ENCODE measurements at regions not wholly inside any gene's neighbourhood (a gene's known extent, or its start where the extent isn't known, plus 50 kb on each side); places are given as distances from the start of the nearest gene placed in this dataset.
A peak's percentile ranks its signal among the peaks of the same experiment; 100 is the strongest.
"Not testable (repeated sequence)": the region's sequence is repeated elsewhere in the genome, so short reads cannot be mapped to it uniquely, and the experiment has no call there.

DNA sequence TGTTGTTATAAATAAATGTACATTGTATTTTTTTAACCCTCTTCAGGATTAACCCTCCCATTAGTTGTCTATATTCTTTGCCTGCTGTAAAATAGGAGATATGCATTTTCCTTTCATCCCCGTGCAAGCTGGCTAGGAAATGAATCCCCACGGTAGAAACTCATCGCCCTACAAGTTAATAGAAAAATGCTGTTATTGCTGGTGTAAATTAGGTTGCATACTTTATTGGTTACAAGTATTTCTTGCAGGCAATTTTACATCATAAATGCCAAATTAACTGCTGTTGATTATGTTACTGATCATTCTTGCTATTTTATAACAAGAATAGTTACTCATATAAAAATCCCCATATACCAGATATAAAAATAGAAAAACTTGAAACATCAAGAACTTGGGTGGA is 454.2 kb upstream of the KLF6 start:
- no peak for DNase-seq (ENCODE audit: low spot score)

DNA sequence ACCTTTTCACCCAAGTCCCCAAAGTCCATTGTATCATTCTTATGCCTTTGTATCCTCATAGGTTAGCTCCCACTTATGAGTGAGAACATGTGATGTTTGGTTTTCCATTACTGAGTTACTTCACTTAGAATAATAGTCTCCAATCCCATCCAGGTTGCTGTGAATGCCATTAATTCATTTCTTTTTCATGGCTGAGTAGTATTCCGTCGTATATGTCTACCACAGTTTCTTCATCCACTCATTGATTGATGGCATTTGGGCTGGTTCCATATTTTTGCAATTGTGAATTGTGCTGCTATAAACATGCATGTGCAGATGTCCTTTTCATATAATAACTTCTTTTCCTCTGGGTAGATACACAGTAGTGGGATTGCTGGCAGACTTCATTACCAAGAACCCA is 451.9 kb upstream of the KLF6 start:
- DNase-seq (ENCODE audit: low spot score) = not testable (repeated sequence)

DNA sequence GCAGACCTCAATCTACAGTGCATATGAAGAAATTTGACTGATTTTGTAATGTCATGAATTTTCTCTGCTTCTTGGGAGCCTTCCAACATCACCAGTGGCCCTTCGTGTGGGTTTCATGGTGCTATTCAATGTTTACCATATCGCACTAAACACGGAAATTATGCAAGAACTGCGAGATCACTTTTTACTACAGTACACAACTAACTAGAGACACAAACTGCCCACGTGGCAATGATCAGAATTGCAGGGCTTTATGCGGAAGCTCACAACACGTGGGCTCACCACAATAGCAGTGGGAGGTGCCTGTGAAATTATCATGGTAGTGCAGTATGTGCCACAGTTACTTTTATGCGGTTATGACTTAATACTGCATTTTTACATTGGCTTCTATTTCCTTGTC is 449.7 kb upstream of the KLF6 start:
- peak; percentile 17 for DNase-seq (ENCODE audit: low spot score)

DNA sequence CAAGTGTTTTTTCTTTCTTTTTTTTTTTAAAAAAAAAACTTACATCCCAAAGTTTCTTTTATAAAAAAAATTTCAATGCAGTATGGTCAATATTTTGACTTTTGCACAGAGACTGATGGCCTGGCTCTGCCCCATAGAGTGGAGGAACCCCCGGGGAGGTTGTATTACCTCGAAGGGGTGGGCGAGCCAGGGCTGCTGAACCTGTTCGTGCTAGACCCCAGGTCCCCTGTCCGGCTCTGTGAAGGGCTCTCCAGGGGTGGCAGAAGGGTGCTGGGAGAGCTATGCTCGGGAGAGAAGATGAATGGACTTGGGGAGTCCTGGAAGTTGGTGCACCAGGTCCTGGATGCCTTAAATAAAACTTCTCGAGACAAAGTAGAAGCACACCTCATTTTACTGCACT is 446.4 kb upstream of the KLF6 start:
- DNase-seq (ENCODE audit: low spot score) = no peak

DNA sequence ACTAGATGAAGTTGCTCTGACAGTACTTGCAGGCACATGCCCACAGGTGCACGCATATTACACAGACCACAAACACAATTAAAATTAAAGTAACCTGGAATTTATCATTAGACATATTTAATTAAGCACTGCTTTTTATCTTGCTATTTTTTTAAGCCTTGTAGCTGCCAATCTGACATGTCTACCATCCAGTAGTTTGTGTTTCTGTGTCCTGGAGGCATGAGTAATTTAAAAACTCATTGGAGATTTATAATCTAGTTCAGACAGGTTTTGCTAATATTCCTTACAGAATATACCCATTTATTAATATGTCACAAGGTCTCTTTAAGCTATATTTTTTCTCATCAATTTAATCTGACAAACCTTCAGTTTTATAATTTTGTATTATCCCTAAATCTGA is 445.0 kb upstream of the KLF6 start:
- no peak for DNase-seq (ENCODE audit: low spot score)

DNA sequence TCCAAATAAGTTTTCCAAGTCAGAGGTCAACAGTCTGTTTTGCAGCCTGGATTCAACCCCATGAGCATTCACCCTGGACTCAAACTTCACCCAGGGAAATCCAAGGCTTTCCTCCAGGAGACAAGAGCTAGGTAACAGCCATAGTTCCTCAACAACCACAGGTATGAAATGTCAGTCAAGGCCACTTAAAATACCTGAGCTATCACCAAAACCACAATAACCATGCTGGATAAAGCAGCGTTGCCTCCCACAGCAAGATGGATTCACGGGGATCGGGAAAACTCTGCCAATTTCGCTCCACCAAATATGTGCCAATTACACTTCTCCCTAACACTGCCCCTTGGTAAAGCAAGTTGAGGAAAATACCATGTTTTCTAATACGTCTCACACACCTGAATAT is 444.1 kb upstream of the KLF6 start:
- DNase-seq (ENCODE audit: low spot score) = no peak

DNA sequence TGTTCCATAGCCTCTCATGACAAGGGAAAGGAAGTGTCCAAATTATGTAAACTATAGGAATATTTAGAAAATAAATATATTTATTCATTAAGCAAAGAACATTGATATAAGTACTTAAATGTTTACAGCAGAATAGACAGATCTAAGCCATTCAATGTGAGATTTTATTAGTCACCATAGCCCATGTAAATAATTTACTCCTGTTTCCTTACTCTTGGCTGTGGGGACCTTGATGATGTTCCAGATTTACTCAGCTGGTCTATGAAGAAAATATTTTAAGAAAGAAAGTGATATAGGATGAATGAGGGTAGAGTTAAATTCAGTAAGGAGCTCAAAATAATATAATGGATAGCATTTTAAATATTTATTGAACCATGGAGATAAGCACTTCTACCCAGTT is 442.6 kb upstream of the KLF6 start:
- DNase-seq (ENCODE audit: low spot score) = no peak

DNA sequence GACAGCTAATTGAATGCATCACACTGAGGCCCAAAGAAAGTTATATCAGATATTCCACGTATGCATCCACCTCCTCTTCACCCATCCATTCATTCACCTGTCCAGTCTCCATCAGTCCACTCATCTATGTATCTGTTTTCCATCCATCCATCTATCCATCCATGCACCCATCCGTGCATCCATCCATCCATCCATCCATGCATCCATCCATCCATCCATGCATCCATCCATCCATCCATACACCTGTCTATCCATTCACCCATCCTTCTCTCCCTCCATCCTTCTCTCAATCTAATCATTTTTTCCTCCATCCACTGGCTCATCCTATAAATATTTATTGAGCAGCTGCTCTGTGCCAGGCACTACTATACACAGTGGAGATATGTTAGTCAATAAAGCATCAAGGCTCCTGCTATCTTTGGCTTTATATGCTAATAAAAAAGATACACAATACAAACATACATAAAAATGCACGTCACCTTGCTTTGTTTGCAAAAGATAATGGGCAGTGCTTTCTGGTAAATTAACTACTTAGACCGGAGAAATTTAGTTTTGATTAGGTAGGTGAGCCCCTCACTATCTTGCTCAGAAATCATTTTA is 442.0 kb upstream of the KLF6 start:
- no peak for DNase-seq (ENCODE audit: low spot score)

DNA sequence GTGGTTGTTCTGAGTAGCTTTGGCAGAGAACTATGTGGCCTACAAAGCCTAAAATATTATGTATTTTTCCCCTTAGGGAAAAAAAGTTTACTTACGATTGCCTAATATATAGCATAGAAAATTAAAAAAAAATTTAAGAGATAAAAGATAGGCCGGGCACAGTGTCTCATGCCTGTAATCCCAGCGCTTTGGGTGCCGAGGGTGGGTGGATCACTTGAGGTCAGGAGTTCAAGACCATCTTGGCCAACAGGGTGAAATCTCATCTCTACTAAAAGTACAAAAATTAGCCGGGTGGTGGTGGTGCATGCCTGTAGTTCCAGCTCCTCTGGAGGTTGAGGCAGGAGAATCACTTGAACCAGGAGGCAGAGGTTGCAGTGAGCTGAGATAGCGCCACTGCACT is 439.2 kb upstream of the KLF6 start:
- no peak for DNase-seq (ENCODE audit: low spot score)

DNA sequence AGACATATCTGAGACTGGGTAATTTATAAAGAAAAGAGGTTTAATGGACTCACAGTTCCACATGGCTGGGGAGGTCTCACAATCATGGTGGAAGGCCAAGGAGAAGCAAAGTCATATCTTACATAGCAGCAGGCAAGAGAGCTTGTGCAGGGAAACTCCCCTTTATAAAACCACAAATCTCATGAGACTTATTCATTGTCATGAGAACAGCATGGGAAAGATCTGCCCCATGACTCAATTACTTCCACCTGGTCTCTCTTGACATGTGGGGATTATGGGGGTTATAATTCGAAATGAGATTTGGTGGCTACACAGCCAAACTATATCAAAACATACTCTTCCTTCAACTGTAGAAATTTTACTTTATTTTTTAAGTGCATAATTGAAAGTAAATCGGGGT is 436.3 kb upstream of the KLF6 start:
- not testable (repeated sequence) for DNase-seq (ENCODE audit: low spot score)

DNA sequence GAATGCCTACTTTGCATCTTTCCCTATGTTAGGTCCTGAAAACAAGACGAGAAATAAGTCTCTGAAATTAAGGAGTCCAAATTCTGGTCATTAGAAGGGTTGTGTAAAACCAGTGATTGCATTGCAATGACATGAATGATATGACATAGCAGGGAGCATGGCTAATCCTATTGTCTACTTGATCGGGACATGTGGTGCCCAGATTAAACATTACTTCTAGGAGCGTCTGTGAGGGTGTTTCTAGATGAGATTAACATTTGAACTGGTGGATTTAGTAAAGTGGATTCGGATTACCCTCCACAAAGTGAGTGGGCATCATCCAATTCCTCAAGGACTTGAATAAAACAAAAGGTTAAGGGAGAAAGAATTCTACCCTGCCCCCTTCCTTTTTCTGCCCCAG is 434.9 kb upstream of the KLF6 start:
- DNase-seq (ENCODE audit: low spot score) = no peak

DNA sequence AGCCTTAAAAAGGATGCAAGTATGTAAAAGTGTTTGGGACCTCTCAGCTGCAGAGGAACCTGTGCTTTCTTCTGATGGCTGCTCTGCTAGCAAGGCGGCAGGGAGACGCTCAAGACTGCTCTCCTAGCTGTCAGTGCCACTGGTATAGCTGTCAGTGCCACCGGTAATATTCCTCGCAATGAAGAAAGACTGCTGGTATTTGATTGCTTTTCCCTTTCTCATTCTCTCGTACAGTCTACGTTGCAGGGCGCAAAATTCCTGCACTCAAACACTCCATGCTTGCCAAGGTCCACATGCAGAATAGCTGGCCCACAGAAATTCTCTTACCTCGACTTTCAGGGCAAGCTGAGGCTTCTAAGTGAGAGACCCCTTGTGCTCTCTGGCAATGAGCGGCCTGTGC is 432.6 kb upstream of the KLF6 start:
- DNase-seq (ENCODE audit: low spot score) = no peak

DNA sequence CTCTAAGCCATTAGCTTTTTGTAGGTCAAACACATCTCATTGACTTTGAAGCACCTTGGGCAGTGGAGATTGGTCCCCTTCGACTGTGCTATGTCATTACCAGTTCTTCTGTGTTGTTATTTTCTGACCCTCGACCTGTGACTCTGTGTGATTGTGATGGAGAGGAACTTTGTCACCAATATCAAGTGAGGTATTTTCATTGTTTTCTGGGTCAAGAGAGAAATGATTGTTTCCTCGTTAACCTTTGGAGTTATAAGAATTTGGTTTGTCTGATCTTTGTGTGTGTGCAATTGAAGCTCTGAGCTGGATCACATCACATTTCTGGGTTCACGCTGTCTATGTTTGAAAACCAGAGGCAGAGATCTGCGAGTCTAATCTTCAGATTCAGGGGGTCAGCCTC is 432.2 kb upstream of the KLF6 start:
- DNase-seq (ENCODE audit: low spot score) = no peak

DNA sequence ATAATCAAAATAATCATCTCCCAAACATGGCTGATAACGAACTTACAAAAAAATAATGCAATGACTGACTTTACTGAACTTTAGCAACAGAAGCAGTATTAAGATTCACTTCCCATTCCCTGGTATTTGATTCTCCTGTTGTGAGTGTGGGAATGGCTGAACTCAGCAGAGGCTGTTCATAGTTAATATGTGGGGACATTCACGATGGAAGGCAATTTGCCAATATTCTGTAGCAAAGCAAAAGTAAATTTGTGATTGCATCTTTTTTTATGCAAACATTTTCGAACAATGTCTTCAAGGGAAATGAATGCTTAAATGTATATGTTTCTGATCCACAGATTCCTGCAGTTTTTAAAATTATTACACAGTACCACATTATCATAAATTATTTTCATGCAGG is 431.7 kb upstream of the KLF6 start:
- no peak for DNase-seq (ENCODE audit: low spot score)

DNA sequence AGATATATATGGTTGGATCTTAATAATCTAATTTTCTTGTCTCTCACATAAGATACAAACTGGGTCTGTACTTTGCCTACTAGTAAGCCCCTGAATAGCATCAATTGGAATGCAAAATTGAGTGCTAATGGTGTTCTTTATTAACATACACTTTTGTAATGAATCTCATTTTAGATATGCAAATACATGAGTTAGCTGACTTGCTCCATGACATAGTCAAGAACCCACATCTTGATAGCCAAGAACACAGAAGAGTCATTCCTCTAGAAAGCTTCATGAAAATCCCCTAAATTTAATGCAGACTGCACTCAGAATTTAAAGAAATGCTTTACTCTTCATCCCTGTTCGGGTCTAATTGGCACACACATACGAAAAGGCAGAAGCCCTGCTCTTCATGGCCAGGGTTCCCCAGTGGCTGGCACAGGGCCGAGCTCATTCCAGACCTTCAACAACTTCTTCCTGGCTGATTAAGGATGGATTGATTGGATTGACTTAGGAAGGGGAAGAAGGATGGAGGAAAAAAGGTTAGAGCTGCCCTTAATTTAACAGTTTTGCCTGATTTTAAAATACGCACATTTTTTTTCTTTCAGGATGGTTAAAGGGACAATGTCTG is 431.1 kb upstream of the KLF6 start:
- DNase-seq (ENCODE audit: low spot score) = no peak

DNA sequence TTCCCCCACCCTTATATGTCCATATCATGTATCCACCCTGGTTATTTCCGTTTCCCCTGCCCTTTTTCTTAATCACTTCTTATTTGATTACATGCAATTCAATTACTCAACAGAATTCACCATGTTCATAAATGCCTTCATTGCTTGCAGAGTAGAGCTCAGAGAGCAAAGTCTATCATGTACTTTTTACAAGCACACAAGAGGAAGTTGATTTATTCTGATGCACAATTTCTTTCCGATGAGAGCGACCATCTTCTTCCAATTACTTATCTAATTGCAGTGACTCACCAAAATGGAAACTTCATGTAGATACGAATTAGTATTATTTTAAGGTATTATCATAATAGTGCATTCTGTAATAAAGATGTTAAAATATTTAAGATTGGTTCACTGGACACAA is 430.5 kb upstream of the KLF6 start:
- no peak for DNase-seq (ENCODE audit: low spot score)

DNA sequence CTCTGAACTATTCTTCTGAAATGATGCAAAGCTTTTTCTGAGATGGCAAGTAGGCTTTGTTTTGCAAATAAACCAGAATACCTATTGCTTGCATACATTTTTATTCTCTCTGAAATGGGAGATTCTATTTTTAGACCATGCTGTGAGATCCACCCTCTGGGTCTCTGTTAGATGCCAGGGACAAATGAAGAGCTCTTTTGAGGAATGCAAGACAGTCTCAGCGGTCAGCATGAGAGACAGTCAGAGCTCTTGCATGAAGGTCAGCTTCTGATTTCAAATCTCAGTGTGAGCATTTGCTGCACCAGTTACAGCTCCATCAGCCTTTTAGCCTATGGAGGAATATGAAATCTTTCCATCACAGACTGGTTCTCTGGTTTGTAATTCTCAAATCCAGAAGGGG is 429.9 kb upstream of the KLF6 start:
- DNase-seq (ENCODE audit: low spot score) = no peak

DNA sequence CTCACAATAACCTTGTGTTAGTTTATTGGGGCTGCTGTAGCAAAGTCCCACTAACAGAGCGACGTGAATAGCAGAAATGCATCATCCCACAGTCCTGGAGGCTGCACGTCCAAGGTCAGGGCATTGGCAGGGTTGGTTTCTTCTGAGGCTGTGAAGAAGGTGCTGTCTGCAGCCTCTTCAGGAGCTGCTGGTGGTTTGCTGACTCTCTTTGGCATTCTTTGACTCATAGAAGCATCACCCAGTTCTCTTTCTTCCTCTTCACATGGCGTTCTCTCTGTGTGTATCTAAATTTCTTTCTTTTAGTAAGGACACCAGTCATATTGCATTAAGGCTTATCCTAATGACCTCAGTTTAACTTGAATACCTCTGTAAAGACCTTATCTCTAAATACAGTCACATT is 428.4 kb upstream of the KLF6 start:
- DNase-seq (ENCODE audit: low spot score) = no peak

DNA sequence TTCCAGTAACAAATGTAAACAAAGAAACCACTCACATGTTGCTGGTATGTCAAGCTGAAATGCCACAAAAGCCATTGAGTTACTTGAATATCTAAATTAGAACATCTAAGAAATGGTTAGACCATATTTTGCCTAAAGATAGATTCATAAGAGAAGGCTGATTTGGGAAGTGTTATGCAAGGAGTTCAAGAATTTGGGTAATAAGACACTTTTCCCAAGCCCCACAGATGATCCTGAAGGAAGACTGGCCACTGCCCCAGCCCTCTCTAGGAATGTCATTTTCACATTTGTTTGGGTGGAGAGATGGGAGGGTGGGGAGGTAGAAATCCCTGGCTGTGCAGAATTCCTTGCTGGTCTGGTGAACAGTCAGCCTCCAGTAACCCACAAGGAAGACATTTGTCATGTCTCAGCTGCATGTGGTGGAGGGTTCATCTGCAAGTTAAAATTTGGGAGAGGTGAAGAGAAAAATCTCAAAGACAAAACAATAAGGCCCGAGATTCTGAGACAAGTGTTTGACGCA is 427.2 kb upstream of the KLF6 start:
- DNase-seq (ENCODE audit: low spot score) = no peak

DNA sequence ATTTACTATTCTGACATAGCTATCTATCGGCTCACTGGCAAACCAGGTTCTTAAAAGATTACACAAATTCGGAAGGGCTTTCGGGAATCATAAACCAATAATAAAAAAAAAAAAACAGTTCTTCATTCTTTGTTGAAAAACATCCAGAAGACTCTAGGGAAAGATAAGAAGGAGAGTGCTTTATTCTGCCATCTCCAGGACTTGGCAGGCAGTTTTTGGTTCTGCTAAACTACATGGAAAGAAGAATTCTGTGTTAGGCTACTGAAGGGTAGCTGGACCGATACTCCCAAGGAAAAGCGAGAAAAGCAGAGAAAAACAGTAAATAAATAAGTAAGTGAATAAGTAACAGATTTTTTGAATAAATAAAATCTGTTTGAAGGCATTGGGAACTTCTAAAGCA is 423.5 kb upstream of the KLF6 start:
- DNase-seq (ENCODE audit: low spot score) = no peak

DNA sequence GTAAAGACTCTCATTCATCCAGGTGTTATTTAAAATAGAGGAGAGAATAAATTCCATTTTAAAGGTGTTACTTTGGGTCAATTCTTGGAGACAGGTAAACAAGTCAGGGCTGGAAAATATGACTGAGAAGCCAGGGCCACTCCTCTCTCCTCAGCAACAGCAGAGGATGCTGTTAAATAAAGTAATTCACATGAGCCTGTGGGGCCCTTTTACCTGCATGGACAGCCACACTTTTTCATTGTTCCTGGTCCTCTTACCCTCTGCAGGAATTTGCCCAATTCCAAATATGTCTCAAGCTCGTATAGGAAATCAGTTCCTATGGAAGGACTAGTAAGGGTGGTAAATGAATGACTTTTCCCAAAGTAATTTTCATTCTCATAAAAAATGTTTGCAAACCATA is 420.1 kb upstream of the KLF6 start:
- no peak for DNase-seq (ENCODE audit: low spot score)

DNA sequence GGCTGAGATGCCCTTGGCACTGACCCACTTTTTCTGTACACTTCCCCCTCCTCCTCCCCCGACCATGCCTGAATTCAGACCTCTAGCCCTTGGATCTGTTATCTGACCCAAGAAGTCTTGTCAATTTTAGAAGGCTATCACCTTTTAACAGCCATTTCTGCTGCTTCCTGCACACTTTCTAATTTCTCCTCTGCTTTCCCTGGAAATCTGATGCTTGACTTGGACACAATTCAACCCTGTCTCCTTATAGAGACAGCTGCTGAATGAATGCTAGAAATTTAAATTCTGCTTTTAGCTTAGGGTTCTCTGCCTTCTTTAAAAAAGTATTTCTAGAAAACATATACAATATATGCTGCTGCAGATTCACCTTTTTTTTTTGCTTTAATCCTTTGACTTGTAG is 417.9 kb upstream of the KLF6 start:
- DNase-seq (ENCODE audit: low spot score) = no peak

DNA sequence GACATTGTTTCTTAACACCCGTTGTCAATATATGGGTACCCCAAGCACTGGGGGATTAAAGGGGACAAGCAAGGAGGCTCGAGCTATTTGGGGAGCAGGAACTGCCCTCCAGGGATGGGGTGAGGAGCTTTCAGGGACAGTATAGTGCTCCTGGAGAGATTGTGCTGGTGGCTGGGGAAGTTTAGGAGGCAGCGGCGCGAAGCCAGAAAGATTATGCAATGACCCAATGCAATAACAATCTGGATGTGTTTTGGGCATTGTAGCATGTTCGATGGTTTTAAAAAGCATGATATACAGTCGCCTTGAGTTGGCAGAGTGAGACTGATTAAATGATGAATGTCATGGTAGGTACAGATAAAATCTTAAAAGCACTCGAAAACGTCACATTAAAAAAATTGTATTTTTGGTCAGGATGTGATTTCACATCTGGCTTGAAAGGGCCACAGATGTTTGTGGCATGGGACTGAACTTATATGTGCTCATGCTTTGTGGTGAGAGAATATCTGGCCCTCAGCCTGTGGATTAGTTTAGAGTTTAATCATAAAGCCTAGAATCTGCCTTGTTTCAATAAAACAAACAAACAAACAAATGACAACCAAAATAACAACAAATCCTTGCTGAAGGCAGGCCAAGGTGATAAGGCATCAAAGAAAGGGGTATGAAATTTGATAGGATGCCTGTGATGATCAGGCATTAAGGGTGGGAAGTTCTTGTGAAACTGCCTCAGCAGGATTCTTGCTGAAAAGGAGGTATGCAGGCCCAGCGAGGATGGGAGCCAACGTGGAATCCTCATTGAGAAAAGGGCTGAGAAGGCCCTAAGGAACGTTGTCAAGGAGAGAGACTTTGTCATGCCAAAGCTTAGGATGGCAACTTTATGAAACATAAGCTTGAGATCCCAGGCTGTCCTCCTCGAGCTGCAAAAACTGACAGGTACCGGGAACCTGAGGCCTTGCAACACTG is 417.1 kb upstream of the KLF6 start:
- DNase-seq (ENCODE audit: low spot score) = no peak
